Transverse colon (tissue), 3 donors: ENCODE measurements at regions not wholly inside any gene's neighbourhood (a gene's known extent, or its start where the extent isn't known, plus 50 kb on each side); places are given as distances from the start of the nearest gene placed in this dataset.

Experiments
- CTCF ChIP-seq, 5 experiments: fragments of 200-600 bp in 3 of 5; fragments of 450-650 bp in 2 of 5; sonication (generic) in 3 of 5; IDR thresholded peaks; 1 replicate in 2 of 5; 2 replicates in 3 of 5; pipeline ENCODE4 v1.5.1; 2016 to 2017; ENCODE audit warnings: antibody characterized with exemption in 5 of 5, inconsistent platforms in 3 of 5, mild to moderate bottlenecking in 2 of 5, moderate library complexity in 1 of 5
- EP300 ChIP-seq: sonication (generic); formaldehyde crosslinking; IDR thresholded peaks from one replicate; pipeline ENCODE4 v1.6.1; 2017; ENCODE audit warnings: antibody characterized with exemption, low read depth
- POLR2A ChIP-seq: fragments of 450-650 bp; IDR thresholded peaks from one replicate; pipeline ENCODE4 v1.6.1; 2016; ENCODE audit warnings: antibody characterized with exemption, mild to moderate bottlenecking, moderate library complexity

DNA sequence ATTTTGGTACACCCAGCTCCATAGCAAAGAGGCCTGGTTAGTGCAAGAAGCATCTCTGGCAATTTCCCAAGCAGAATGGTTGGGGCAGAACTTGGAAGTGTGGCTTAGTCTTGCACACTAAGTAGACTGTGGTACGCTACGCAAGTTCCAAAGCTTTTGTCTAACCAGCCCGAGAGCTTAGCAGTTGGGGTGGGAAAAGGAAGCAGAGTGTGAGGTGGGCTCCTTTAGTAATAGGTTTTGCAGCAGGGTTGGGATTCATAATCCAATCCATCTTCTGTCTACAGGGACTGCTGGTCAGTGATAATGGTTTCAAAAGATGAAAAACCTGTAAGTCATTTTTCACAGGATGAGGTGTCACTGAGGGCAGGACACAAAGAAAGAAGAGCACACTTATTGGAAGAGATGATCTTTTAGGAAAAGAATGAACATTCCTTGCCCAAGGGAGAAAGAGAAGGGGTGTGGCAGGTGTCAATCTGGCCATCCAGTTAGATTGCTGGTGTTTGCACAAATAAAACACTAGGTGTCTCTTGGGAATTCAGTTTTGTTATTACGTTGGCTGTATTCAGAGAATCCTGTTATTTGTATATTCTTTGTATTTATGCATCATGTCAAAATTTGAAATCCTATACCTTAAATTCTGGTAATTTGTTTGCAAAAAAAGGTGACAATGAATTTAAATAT lies 244.3 kb downstream of the GPAT3 start:
- TF ChIP-seq CTCF (IDR thresholded peaks at IDR 0.05) (no peak), EP300 (no peak), POLR2A (no peak)
